ENCODE measurements at regions not wholly inside any gene's neighbourhood (a gene's known extent, or its start where the extent isn't known, plus 50 kb on each side); places are given as distances from the start of the nearest gene placed in this dataset.

- H3K4me3 ChIP-seq, result no peak overlapping the region
- H3K4me2 ChIP-seq (ENCODE audit: control insufficient read depth, insufficient read depth), result no peak overlapping the region
- no peaks in the 10 kb centered on the region for H4K20me1 ChIP-seq (ENCODE audit: control insufficient read depth, insufficient read depth)
- no peaks in the 10 kb centered on the region for H3K36me3 ChIP-seq (ENCODE audit: control insufficient read depth in 2 of 2, insufficient read depth in 2 of 2, low read length in 1 of 2)
- in situ Hi-C loops (cut with MboI), result no loop called here
- no TSS peak for BruUV-seq (replicated peaks)
- no peak for TF ChIP-seq ETV6 (conservative IDR thresholded peaks at IDR 0.05 in 1 of 2, IDR thresholded peaks at IDR 0.05 in 1 of 2; ENCODE audit: borderline replicate concordance in 1 of 2, low read depth in 1 of 2)
- no peak for TF ChIP-seq RELB (IDR thresholded peaks at IDR 0.05; ENCODE audit: low read depth)
- TF ChIP-seq, protein P1, sequence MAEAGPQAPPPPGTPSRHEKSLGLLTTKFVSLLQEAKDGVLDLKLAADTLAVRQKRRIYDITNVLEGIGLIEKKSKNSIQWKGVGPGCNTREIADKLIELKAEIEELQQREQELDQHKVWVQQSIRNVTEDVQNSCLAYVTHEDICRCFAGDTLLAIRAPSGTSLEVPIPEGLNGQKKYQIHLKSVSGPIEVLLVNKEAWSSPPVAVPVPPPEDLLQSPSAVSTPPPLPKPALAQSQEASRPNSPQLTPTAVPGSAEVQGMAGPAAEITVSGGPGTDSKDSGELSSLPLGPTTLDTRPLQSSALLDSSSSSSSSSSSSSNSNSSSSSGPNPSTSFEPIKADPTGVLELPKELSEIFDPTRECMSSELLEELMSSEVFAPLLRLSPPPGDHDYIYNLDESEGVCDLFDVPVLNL (IDR thresholded peaks at IDR 0.05; ENCODE audit: low read depth, low read length), result no peak
- H3K79me2 ChIP-seq (ENCODE audit: control insufficient read depth, insufficient read depth, low read length), result no peaks in the 10 kb centered on the region
- ChIA-PET CTCF (interaction anchor here (1.0 to 1.2 kb wide), 2 partner anchors 13 to 65 kb away, joined by 4 read pairs; no protein-coding TSS in a partner anchor), POLR2A (no interaction called here), SMC1A (ENCODE audit: uncharacterized antibody, unreplicated experiment) (interaction anchor here (0.7 to 1.4 kb wide), 5 partner anchors 14 to 45 kb away, joined by 3 to 7 read pairs (median 4); no protein-coding TSS in a partner anchor), RAD21 (ENCODE audit: unreplicated experiment) (interaction anchor here (1.1 to 1.4 kb wide), 2 partner anchors 44 to 143 kb away, joined by 5 to 9 read pairs; no protein-coding TSS in a partner anchor)
- DNase-seq (ENCODE audit: low read depth, low spot score) (no peak), FAIRE-seq (no peak), ATAC-seq (no peak)
- no peak overlapping the region for H3K27ac ChIP-seq (ENCODE audit: control insufficient read depth, insufficient read depth)
- intact Hi-C loops (cut with micrococcal nuclease; ENCODE audit: unreplicated experiment), result no loop called here
- H3K27me3 ChIP-seq (replicated peaks in 1 of 2; ENCODE audit: control insufficient read depth in 2 of 2, insufficient read depth in 2 of 2, low read length in 1 of 2), result no peaks in the 10 kb centered on the region
- H3K9ac ChIP-seq (ENCODE audit: control insufficient read depth, insufficient read depth, low read length), result no peak overlapping the region
- WGBS (ENCODE audit: insufficient coverage, insufficient replicate concordance, low lambda C conversion rate, missing lambda C conversion rate), result 6% methylated on average over 2 of the region's 2 CpGs
- no peaks in the 10 kb centered on the region for H3K4me1 ChIP-seq (ENCODE audit: control insufficient read depth, insufficient read depth, low read length)
- no peaks in the 10 kb centered on the region; the same call in 2 of the 3 replicates for H3K9me3 ChIP-seq (replicated peaks; ENCODE audit: control insufficient read depth, insufficient read depth, low read length)
- no peak overlapping the region for H2AFZ ChIP-seq (ENCODE audit: control insufficient read depth, low read depth, low read length)
These were observed 144.5 kb upstream of the SEMA6A start for GRCh38 chr5:116719106-116719505.

DNA sequence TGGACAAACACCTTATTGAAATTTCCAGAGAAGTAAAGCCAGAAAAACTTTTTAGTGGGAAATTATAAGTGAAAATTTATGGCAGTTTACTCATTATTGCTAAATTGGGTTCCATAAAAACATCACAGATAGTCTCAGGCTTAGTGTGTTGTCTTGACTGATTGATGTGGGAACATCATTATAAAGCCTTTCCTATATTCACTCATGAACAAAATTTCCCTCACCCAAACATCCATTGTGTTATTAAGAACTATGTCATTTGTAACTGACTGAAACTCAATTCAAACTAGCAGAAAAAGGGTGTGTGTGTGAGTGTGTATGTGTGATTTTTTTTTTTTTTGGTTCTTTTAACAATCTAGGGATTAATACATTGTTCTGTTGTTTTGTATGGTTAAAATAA lies 143.7 kb upstream of the SEMA6A start:
- in situ Hi-C loops (cut with MboI), result no loop called here
- CTCF ChIA-PET, result interaction anchor here (1.2 kb wide), 1 partner anchor 13 kb away, joined by 4 read pairs; no protein-coding TSS in a partner anchor
- Histone ChIP-seq H3K27me3 (replicated peaks in 1 of 2; ENCODE audit: control insufficient read depth in 2 of 2, insufficient read depth in 2 of 2, low read length in 1 of 2) (no peaks in the 10 kb centered on the region), H3K79me2 (ENCODE audit: control insufficient read depth, insufficient read depth, low read length) (no peaks in the 10 kb centered on the region), H3K4me1 (ENCODE audit: control insufficient read depth, insufficient read depth, low read length) (no peaks in the 10 kb centered on the region), H3K9ac (ENCODE audit: control insufficient read depth, insufficient read depth, low read length) (no peak overlapping the region), H3K27ac (ENCODE audit: control insufficient read depth, insufficient read depth) (no peak overlapping the region), H3K9me3 (replicated peaks; ENCODE audit: control insufficient read depth, insufficient read depth, low read length) (no peaks in the 10 kb centered on the region; the same call in 2 of the 3 replicates), H3K4me3 (no peak overlapping the region), H2AFZ (ENCODE audit: control insufficient read depth, low read depth, low read length) (no peak overlapping the region), H3K36me3 (ENCODE audit: control insufficient read depth in 2 of 2, insufficient read depth in 2 of 2, low read length in 1 of 2) (no peaks in the 10 kb centered on the region), H3K4me2 (ENCODE audit: control insufficient read depth, insufficient read depth) (no peak overlapping the region), H4K20me1 (ENCODE audit: control insufficient read depth, insufficient read depth) (no peaks in the 10 kb centered on the region)
- RAD21 ChIA-PET (ENCODE audit: unreplicated experiment), result interaction anchor here (1.4 kb wide), 1 partner anchor 45 kb away, joined by 9 read pairs; no protein-coding TSS in a partner anchor
- peak; percentile 69 for ATAC-seq
- intact Hi-C loops (cut with micrococcal nuclease; ENCODE audit: unreplicated experiment), result no loop called here
- FAIRE-seq, result no peak
- BruUV-seq (replicated peaks), result no TSS peak
- no peak for DNase-seq (ENCODE audit: low read depth, low spot score)
- POLR2A ChIA-PET, result no interaction called here
- SMC1A ChIA-PET (ENCODE audit: uncharacterized antibody, unreplicated experiment), result interaction anchor here (1.1 to 1.4 kb wide), 3 partner anchors 15 to 46 kb away, joined by 3 to 7 read pairs (median 5); no protein-coding TSS in a partner anchor
- TF ChIP-seq HSF1 (IDR thresholded peaks at IDR 0.05; ENCODE audit: low read depth, low read length) (no peak), TCF12 (IDR thresholded peaks at IDR 0.05; ENCODE audit: low read depth, low read length) (no peak), STAT1 (conservative IDR thresholded peaks at IDR 0.05) (no peak), RAD21 (IDR thresholded peaks at IDR 0.05; ENCODE audit: insufficient read depth, low read depth, low read length) (no peak)
- TF ChIP-seq, protein P2, sequence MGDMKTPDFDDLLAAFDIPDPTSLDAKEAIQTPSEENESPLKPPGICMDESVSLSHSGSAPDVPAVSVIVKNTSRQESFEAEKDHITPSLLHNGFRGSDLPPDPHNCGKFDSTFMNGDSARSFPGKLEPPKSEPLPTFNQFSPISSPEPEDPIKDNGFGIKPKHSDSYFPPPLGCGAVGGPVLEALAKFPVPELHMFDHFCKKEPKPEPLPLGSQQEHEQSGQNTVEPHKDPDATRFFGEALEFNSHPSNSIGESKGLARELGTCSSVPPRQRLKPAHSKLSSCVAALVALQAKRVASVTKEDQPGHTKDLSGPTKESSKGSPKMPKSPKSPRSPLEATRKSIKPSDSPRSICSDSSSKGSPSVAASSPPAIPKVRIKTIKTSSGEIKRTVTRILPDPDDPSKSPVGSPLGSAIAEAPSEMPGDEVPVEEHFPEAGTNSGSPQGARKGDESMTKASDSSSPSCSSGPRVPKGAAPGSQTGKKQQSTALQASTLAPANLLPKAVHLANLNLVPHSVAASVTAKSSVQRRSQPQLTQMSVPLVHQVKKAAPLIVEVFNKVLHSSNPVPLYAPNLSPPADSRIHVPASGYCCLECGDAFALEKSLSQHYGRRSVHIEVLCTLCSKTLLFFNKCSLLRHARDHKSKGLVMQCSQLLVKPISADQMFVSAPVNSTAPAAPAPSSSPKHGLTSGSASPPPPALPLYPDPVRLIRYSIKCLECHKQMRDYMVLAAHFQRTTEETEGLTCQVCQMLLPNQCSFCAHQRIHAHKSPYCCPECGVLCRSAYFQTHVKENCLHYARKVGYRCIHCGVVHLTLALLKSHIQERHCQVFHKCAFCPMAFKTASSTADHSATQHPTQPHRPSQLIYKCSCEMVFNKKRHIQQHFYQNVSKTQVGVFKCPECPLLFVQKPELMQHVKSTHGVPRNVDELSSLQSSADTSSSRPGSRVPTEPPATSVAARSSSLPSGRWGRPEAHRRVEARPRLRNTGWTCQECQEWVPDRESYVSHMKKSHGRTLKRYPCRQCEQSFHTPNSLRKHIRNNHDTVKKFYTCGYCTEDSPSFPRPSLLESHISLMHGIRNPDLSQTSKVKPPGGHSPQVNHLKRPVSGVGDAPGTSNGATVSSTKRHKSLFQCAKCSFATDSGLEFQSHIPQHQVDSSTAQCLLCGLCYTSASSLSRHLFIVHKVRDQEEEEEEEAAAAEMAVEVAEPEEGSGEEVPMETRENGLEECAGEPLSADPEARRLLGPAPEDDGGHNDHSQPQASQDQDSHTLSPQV (IDR thresholded peaks at IDR 0.05), result no peak

Data from GM12878 (cell line).